SK-N-SH (cell line): ENCODE measurements at regions not wholly inside any gene's neighbourhood (a gene's known extent, or its start where the extent isn't known, plus 50 kb on each side); places are given as distances from the start of the nearest gene placed in this dataset.
A peak's percentile ranks its signal among the peaks of the same experiment; 100 is the strongest.

ENCODE experiments used
- EP300 ChIP-seq, 2 experiments: IDR thresholded peaks; 2 replicates each; pipeline versions ENCODE4 v1.4.0 to v1.6.1; 2012; ENCODE audit warnings: borderline replicate concordance in 1 of 2, low read depth in 1 of 2, low read length in 1 of 2
- MEF2A ChIP-seq: IDR thresholded peaks from 2 replicates; pipeline ENCODE4 v1.4.0; 2012; ENCODE audit warnings: low read depth, borderline replicate concordance
- MXI1 ChIP-seq: IDR thresholded peaks from 2 replicates; pipeline ENCODE4 v1.6.1; 2012; ENCODE audit warnings: mild to moderate bottlenecking, low read depth, low read length, improper control_type of control experiment
- POLR2AphosphoS5 ChIP-seq: IDR thresholded peaks from 2 replicates; pipeline ENCODE4 v1.6.1; 2012; ENCODE audit warnings: low read depth, low read length
- RCOR1 ChIP-seq: fragments of 150-350 bp; IDR thresholded peaks from 2 replicates; pipeline ENCODE4 v1.6.1; 2017; ENCODE audit warnings: antibody characterized with exemption, low read length
- RXRA ChIP-seq: IDR thresholded peaks from 2 replicates; pipeline ENCODE4 v1.4.0; 2012; ENCODE audit warnings: low read depth, mild to moderate bottlenecking, borderline replicate concordance
- SMC3 ChIP-seq: IDR thresholded peaks from 2 replicates; pipeline ENCODE4 v1.6.1; 2012; ENCODE audit warnings: low read depth, low read length, improper control_type of control experiment
- TAF1 ChIP-seq: IDR thresholded peaks from 2 replicates; pipeline ENCODE4 v1.6.1; 2012; ENCODE audit warnings: low read depth, mild to moderate bottlenecking, low read length, moderate library complexity, borderline replicate concordance
- TCF12 ChIP-seq: IDR thresholded peaks from 2 replicates; pipeline ENCODE4 v1.4.0; 2012
- TEAD4 ChIP-seq: IDR thresholded peaks from 2 replicates; pipeline ENCODE4 v1.4.0; 2012; ENCODE audit warnings: mild to moderate bottlenecking, borderline replicate concordance; ENCODE audit not compliant: insufficient read depth
- TF ChIP-seq, protein P1 (sequence below): fragments of 200-600 bp; sonication (generic); IDR thresholded peaks from 2 replicates; pipeline ENCODE4 v1.6.1; 2017; ENCODE audit warnings: antibody characterized with exemption, mild to moderate bottlenecking, moderate library complexity
- TF ChIP-seq, protein P2 (sequence below): IDR thresholded peaks from 2 replicates; pipeline ENCODE4 v1.4.0; 2012; ENCODE audit warnings: low read depth

DNA sequence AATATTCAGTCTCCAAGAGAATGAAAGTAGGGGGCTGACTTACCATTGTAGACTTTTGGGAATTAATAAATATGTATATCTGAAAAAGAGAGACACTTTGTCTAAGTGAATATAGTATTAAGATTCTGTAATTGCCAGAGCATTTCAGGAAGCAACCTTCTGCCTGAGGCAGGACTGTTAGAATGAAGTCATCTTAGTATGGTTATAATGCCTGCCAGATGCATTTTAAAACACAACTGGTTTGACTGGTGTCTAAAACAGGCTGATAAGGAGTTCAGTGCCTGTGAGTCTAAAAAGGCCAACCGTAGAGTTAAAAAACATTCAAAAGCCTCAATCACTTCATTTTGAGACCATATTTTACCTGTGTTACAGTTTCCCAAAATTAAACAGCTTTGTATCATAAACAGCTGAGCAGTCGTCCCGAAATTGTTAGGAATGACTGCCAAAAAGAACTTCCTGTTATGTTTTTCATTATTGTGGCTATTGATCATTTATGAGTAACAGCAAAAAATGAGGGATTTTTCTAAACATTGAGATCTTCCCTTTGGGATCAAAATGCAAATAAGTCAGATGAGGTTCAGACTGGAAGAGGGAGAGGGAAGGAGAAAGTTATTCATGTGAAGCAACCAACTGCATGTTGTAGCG is 443.9 kb downstream of the PID1 start:
- TF ChIP-seq MEF2A, result no peak
- no peak for TF ChIP-seq TEAD4
- TF ChIP-seq, protein P1, sequence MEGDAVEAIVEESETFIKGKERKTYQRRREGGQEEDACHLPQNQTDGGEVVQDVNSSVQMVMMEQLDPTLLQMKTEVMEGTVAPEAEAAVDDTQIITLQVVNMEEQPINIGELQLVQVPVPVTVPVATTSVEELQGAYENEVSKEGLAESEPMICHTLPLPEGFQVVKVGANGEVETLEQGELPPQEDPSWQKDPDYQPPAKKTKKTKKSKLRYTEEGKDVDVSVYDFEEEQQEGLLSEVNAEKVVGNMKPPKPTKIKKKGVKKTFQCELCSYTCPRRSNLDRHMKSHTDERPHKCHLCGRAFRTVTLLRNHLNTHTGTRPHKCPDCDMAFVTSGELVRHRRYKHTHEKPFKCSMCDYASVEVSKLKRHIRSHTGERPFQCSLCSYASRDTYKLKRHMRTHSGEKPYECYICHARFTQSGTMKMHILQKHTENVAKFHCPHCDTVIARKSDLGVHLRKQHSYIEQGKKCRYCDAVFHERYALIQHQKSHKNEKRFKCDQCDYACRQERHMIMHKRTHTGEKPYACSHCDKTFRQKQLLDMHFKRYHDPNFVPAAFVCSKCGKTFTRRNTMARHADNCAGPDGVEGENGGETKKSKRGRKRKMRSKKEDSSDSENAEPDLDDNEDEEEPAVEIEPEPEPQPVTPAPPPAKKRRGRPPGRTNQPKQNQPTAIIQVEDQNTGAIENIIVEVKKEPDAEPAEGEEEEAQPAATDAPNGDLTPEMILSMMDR, result no peak
- TF ChIP-seq RCOR1, result peak; percentile 15; the same call in 1 of the 2 replicates
- TF ChIP-seq MXI1, result no peak
- no peak for TF ChIP-seq SMC3
- no peak for TF ChIP-seq RXRA
- no peak for TF ChIP-seq POLR2AphosphoS5
- peak in 1 of 2 experiments; percentile 39; a peak in 1 of 4 replicates for TF ChIP-seq EP300 (IDR thresholded peaks at IDR 0.05; ENCODE audit: borderline replicate concordance in 1 of 2, low read depth in 1 of 2, low read length in 1 of 2)
- TF ChIP-seq, protein P2, sequence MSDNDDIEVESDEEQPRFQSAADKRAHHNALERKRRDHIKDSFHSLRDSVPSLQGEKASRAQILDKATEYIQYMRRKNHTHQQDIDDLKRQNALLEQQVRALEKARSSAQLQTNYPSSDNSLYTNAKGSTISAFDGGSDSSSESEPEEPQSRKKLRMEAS, result no peak
- TF ChIP-seq TCF12, result no peak
- TF ChIP-seq TAF1, result no peak
